GM12878 (cell line): ENCODE measurements at regions not wholly inside any gene's neighbourhood (a gene's known extent, or its start where the extent isn't known, plus 50 kb on each side); places are given as distances from the start of the nearest gene placed in this dataset.

Source experiments
- ATAC-seq: fragments of 200-7000 bp; cut with Tn5 transposase; 3 replicates; pipeline ENCODE4 v1.9.1; 2020; ENCODE audit warnings: mild to moderate bottlenecking, moderate library complexity
- BruUV-seq: library from RNA; stranded (reverse); fragments of 400-500 nt; replicated peaks from 2 replicates; lab custom pipeline; 2021; lab: Mats Ljungman, UMichigan
- CTCF ChIA-PET: fragments of 300-600 bp; sonication (Branson Sonifier 250); formaldehyde crosslinking; extraction: SDS; loops from one replicate; lab custom pipeline; 2021; ENCODE audit warnings: inconsistent platforms; lab: Yijun Ruan, JAX
- POLR2A ChIA-PET: fragments of 350-600 bp; formaldehyde crosslinking; extraction: SDS; loops from one replicate; lab custom pipeline; 2021; ENCODE audit warnings: inconsistent platforms; lab: Charles Lee
- RAD21 ChIA-PET: fragments of 300-600 bp; sonication (Branson Sonifier 250); formaldehyde crosslinking; loops from one replicate; lab custom pipeline; 2023; ENCODE audit warnings: antibody characterized with exemption; ENCODE audit not compliant: unreplicated experiment; lab: Charles Lee
- SMC1A ChIA-PET: fragments of 300-600 bp; sonication (Branson Sonifier 250); formaldehyde crosslinking; loops from one replicate; lab custom pipeline; 2023; ENCODE audit not compliant: unreplicated experiment, uncharacterized antibody; lab: Charles Lee
- DNase-seq: peaks from one replicate; pipeline ENCODE4 v3.0.0-alpha.2; 2011; ENCODE audit warnings: low read depth, low spot score
- FAIRE-seq: peaks from 3 replicates; lab custom pipeline; 2011; peaks lifted over from hg19 to GRCh38; lab: Jason Lieb, UNC
- H2AFZ ChIP-seq: 2 replicates; pipeline ENCODE4 v1.6.0; 2011; ENCODE audit warnings: low read depth, low read length, control low read depth; ENCODE audit not compliant: control insufficient read depth
- H3K27ac ChIP-seq: 2 replicates; pipeline ENCODE4 v1.5.1; 2011; ENCODE audit warnings: control low read depth; ENCODE audit not compliant: control insufficient read depth, insufficient read depth
- H3K27me3 ChIP-seq, 2 experiments: replicated peaks in 1 of 2; 2 replicates each; pipeline versions ENCODE4 v1.6.0 to v1.6.1; 2011; ENCODE audit warnings: low read length in 1 of 2; ENCODE audit not compliant: control insufficient read depth in 2 of 2, insufficient read depth in 2 of 2
- H3K36me3 ChIP-seq, 2 experiments: 2 replicates each; pipeline ENCODE4 v1.5.1; 2011; ENCODE audit warnings: low read length in 1 of 2; ENCODE audit not compliant: control insufficient read depth in 2 of 2, insufficient read depth in 2 of 2
- H3K4me1 ChIP-seq: 2 replicates; pipeline ENCODE4 v1.6.1; 2011; ENCODE audit warnings: mild to moderate bottlenecking, low read length, moderate library complexity, mixed read lengths; ENCODE audit not compliant: control insufficient read depth, insufficient read depth
- H3K4me2 ChIP-seq: 2 replicates; pipeline ENCODE4 v1.6.0; 2011; ENCODE audit warnings: control low read depth; ENCODE audit not compliant: control insufficient read depth, insufficient read depth
- H3K4me3 ChIP-seq: fragments of 200-600 bp; sonication (generic); 2 replicates; pipeline ENCODE4 v1.5.1; 2016
- H3K79me2 ChIP-seq: 2 replicates; pipeline ENCODE4 v1.6.0; 2011; ENCODE audit warnings: low read length; ENCODE audit not compliant: control insufficient read depth, insufficient read depth
- H3K9ac ChIP-seq: 2 replicates; pipeline ENCODE4 v1.8.0; 2011; ENCODE audit warnings: low read length, control low read depth, mixed read lengths; ENCODE audit not compliant: control insufficient read depth, insufficient read depth
- H3K9me3 ChIP-seq: replicated peaks from 3 replicates; pipeline ENCODE4 v1.5.1; 2011; ENCODE audit warnings: mild to moderate bottlenecking, low read length; ENCODE audit not compliant: control insufficient read depth, insufficient read depth
- H4K20me1 ChIP-seq: 2 replicates; pipeline ENCODE4 v1.6.0; 2011; ENCODE audit not compliant: control insufficient read depth, insufficient read depth
- EGR1 ChIP-seq, 2 experiments: IDR thresholded peaks; 1 replicate in 1 of 2; 2 replicates in 1 of 2; pipeline ENCODE4 v1.6.1; 2011 to 2012; ENCODE audit warnings: low read depth in 2 of 2, low read length in 2 of 2, borderline replicate concordance in 1 of 2, mild to moderate bottlenecking in 1 of 2, moderate library complexity in 1 of 2
- EZH2 ChIP-seq: IDR thresholded peaks from 2 replicates; pipeline ENCODE4 v1.6.1; 2012; ENCODE audit warnings: low read depth, mild to moderate bottlenecking, control low read depth, inconsistent platforms, low read length, borderline replicate concordance; ENCODE audit not compliant: control insufficient read depth
- GABPA ChIP-seq: IDR thresholded peaks from 2 replicates; pipeline ENCODE4 v1.6.1; 2014; ENCODE audit warnings: antibody characterized with exemption, low read depth, mild to moderate bottlenecking, inconsistent platforms
- IRF3 ChIP-seq: fragments of 450-650 bp; IDR thresholded peaks from 2 replicates; pipeline ENCODE4 v1.6.1; 2014; ENCODE audit warnings: mild to moderate bottlenecking
- WGBS: methylation state at CpG from one replicate; pipeline ENCODE4 v1.1.6; 2016; ENCODE audit warnings: low lambda C conversion rate; ENCODE audit not compliant: insufficient replicate concordance, insufficient coverage; ENCODE audit errors: missing lambda C conversion rate; 5-methylcytosine and 5-hydroxymethylcytosine counted together
- in situ Hi-C: fragments of 300-500 bp; cut with MboI; formaldehyde crosslinking; loops from 9 replicates; pipeline ENCODE4 v1.14.3; 2018; ENCODE audit warnings: mixed read lengths
- intact Hi-C: fragments of 100-400 bp; cut with micrococcal nuclease; formaldehyde crosslinking; loops from one replicate; pipeline ENCODE4 v1.14.2; 2022; ENCODE audit not compliant: unreplicated experiment
- TF ChIP-seq, protein P1 (sequence below): fragments of 450-650 bp; IDR thresholded peaks from 2 replicates; pipeline ENCODE4 v1.6.1; 2017; ENCODE audit warnings: mild to moderate bottlenecking, moderate library complexity

- Histone ChIP-seq H3K4me3 (no peak overlapping the region), H3K36me3 (no peaks in the 10 kb centered on the region), H4K20me1 (no peaks in the 10 kb centered on the region), H3K27me3 (no peaks in the 10 kb centered on the region), H3K4me2 (no peak overlapping the region), H2AFZ (no peak overlapping the region), H3K4me1 (no peaks in the 10 kb centered on the region), H3K9ac (no peak overlapping the region), H3K79me2 (no peaks in the 10 kb centered on the region), H3K27ac (no peak overlapping the region), H3K9me3 (no peaks in the 10 kb centered on the region)
- TF ChIP-seq EGR1 (IDR thresholded peaks at IDR 0.05; ENCODE audit: borderline replicate concordance in 1 of 2, low read depth in 2 of 2, low read length in 2 of 2) (no peak), IRF3 (no peak)
- in situ Hi-C loops (no loop called here), intact Hi-C loops (no loop called here)
- CTCF ChIA-PET = no interaction called here
- BruUV-seq = no TSS peak
- RAD21 ChIA-PET = no interaction called here
- WGBS = 11% methylated on average over 2 of the region's 2 CpGs
- SMC1A ChIA-PET = no interaction called here
- FAIRE-seq (no peak), ATAC-seq (no peak), DNase-seq (no peak)
- POLR2A ChIA-PET = no interaction called here
Observed at GRCh38 chr14:56956182-56956581, 145.9 kb upstream of the OTX2 start.

- intact Hi-C loops (no loop called here), in situ Hi-C loops (no loop called here)
- H3K27ac ChIP-seq = no peak overlapping the region
- no peak for TF ChIP-seq GABPA
- TF ChIP-seq, protein P1, sequence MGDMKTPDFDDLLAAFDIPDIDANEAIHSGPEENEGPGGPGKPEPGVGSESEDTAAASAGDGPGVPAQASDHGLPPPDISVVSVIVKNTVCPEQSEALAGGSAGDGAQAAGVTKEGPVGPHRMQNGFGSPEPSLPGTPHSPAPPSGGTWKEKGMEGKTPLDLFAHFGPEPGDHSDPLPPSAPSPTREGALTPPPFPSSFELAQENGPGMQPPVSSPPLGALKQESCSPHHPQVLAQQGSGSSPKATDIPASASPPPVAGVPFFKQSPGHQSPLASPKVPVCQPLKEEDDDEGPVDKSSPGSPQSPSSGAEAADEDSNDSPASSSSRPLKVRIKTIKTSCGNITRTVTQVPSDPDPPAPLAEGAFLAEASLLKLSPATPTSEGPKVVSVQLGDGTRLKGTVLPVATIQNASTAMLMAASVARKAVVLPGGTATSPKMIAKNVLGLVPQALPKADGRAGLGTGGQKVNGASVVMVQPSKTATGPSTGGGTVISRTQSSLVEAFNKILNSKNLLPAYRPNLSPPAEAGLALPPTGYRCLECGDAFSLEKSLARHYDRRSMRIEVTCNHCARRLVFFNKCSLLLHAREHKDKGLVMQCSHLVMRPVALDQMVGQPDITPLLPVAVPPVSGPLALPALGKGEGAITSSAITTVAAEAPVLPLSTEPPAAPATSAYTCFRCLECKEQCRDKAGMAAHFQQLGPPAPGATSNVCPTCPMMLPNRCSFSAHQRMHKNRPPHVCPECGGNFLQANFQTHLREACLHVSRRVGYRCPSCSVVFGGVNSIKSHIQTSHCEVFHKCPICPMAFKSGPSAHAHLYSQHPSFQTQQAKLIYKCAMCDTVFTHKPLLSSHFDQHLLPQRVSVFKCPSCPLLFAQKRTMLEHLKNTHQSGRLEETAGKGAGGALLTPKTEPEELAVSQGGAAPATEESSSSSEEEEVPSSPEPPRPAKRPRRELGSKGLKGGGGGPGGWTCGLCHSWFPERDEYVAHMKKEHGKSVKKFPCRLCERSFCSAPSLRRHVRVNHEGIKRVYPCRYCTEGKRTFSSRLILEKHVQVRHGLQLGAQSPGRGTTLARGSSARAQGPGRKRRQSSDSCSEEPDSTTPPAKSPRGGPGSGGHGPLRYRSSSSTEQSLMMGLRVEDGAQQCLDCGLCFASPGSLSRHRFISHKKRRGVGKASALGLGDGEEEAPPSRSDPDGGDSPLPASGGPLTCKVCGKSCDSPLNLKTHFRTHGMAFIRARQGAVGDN = no peak
- TF ChIP-seq EZH2 = no peak
- no peaks in the 10 kb centered on the region for H3K79me2 ChIP-seq
- no peak overlapping the region for H3K4me3 ChIP-seq
- FAIRE-seq (no peak), DNase-seq (no peak), ATAC-seq (no peak)
- ChIA-PET SMC1A (no interaction called here), RAD21 (no interaction called here), POLR2A (no interaction called here), CTCF (no interaction called here)
- no peaks in the 10 kb centered on the region for H3K4me1 ChIP-seq
- H2AFZ ChIP-seq = no peak overlapping the region
- H4K20me1 ChIP-seq = no peaks in the 10 kb centered on the region
- no peaks in the 10 kb centered on the region for H3K9me3 ChIP-seq
- H3K9ac ChIP-seq = no peak overlapping the region
- no TSS peak for BruUV-seq
- H3K4me2 ChIP-seq = no peak overlapping the region
- no peaks in the 10 kb centered on the region for H3K27me3 ChIP-seq
- WGBS = 17% methylated on average over 3 of the region's 3 CpGs
- H3K36me3 ChIP-seq = no peaks in the 10 kb centered on the region
Observed at GRCh38 chr14:56955745-56956144, 145.5 kb upstream of the OTX2 start.
